Fibroblast of lung (primary cell): ENCODE measurements at regions not wholly inside any gene's neighbourhood (a gene's known extent, or its start where the extent isn't known, plus 50 kb on each side); places are given as distances from the start of the nearest gene placed in this dataset.

Experiments
- DNase-seq, 2 donors: peaks; one replicate each; pipeline versions ENCODE4 v3.0.0 to v3.0.0-alpha.2; 2010; ENCODE audit warnings: low read depth in 2 of 2
- H2AFZ ChIP-seq: 2 replicates; pipeline ENCODE4 v1.5.1; 2012; ENCODE audit warnings: low read length, control low read depth, inconsistent platforms
- H3K27ac ChIP-seq: 2 replicates; pipeline ENCODE4 v1.5.1; 2011; ENCODE audit warnings: low read length, control low read depth; ENCODE audit not compliant: insufficient read depth
- H3K27me3 ChIP-seq: 2 replicates; pipeline ENCODE4 v1.5.1; 2011; ENCODE audit warnings: mild to moderate bottlenecking, low read length; ENCODE audit not compliant: control insufficient read depth, insufficient read depth
- H3K36me3 ChIP-seq: 2 replicates; pipeline ENCODE4 v1.5.1; 2011; ENCODE audit warnings: low read length; ENCODE audit not compliant: control insufficient read depth, insufficient read depth
- H3K4me1 ChIP-seq: 2 replicates; pipeline ENCODE4 v1.5.1; 2011; ENCODE audit warnings: low read length; ENCODE audit not compliant: control insufficient read depth, insufficient read depth; ENCODE audit errors: extremely low read depth
- H3K4me2 ChIP-seq: 2 replicates; pipeline ENCODE4 v1.5.1; 2011; ENCODE audit warnings: low read length, control low read depth; ENCODE audit not compliant: insufficient read depth; ENCODE audit errors: extremely low read depth
- H3K4me3 ChIP-seq, 4 experiments: fragments of 200-600 bp in 1 of 4; sonication (generic) in 1 of 4; replicated peaks in 1 of 4; 2 replicates each; pipeline ENCODE4 v1.5.1; 2011 to 2016; ENCODE audit warnings: low read length in 4 of 4, low read depth in 3 of 4, mild to moderate bottlenecking in 3 of 4, control low read depth in 2 of 4, inconsistent platforms in 1 of 4, mixed read lengths in 1 of 4; ENCODE audit not compliant: insufficient read depth in 1 of 4; ENCODE audit errors: control extremely low read depth in 1 of 4
- H3K79me2 ChIP-seq: 2 replicates; pipeline ENCODE4 v1.5.1; 2012; ENCODE audit warnings: mild to moderate bottlenecking, low read length, inconsistent platforms; ENCODE audit not compliant: control insufficient read depth, insufficient read depth
- H3K9ac ChIP-seq: 2 replicates; pipeline ENCODE4 v1.5.1; 2011; ENCODE audit warnings: mild to moderate bottlenecking, low read length, control low read depth; ENCODE audit not compliant: insufficient read depth
- H3K9me3 ChIP-seq: 2 replicates; pipeline ENCODE4 v1.5.1; 2012; ENCODE audit warnings: low read depth, low read length; ENCODE audit not compliant: control insufficient read depth, insufficient read depth
- H4K20me1 ChIP-seq: 2 replicates; pipeline ENCODE4 v1.5.1; 2011; ENCODE audit warnings: low read length; ENCODE audit not compliant: control insufficient read depth, insufficient read depth; ENCODE audit errors: extremely low read depth
- EZH2 ChIP-seq: IDR thresholded peaks from 2 replicates; pipeline ENCODE4 v1.5.1; 2012; ENCODE audit warnings: low read length, control low read depth, mild to moderate bottlenecking; ENCODE audit errors: missing control alignments
- TF ChIP-seq, protein P1 (sequence below), 2 donors: IDR thresholded peaks in 1 of 2; conservative IDR thresholded peaks in 1 of 2; 1 replicate in 1 of 2; 2 replicates in 1 of 2; pipeline ENCODE4 v1.5.1; 2011 to 2012; ENCODE audit warnings: low read length in 2 of 2, control low read depth in 1 of 2, inconsistent platforms in 1 of 2, low read depth in 1 of 2, mild to moderate bottlenecking in 1 of 2

DNA sequence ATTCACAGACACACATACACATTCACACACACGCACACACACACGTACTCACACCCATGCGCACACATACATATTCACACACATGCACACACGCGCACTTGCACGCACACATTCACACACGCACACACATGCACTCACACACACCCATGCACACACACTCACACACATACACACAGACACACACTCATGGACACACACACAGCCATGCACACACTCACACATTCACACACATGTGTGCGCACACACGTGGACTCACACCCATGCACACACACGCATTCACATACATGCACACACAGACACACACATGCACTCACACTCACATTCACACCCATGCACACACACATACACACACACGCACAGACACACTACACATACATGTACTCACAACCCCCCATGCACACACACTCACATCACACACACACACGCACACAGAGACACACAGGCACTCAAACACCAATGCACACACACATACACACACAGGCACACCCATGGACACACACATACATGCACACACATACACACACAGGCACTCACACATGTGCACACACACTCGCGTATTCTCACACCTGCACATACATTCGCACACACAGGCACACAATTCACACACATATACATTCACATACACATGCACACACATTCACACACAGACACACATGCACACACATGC lies 589.1 kb downstream of the PTPRU start:
- Histone ChIP-seq H3K4me2 (no peak overlapping the region), H3K27ac (no peak overlapping the region), H3K9ac (no peak overlapping the region), H3K4me1 (no peaks in the 10 kb centered on the region), H3K4me3 (no peak overlapping the region), H3K9me3 (no peaks in the 10 kb centered on the region), H3K79me2 (no peaks in the 10 kb centered on the region), H4K20me1 (no peaks in the 10 kb centered on the region), H2AFZ (no peak overlapping the region), H3K27me3 (no peaks in the 10 kb centered on the region), H3K36me3 (no peaks in the 10 kb centered on the region)
- no peak for DNase-seq
- TF ChIP-seq EZH2 = no peak
- TF ChIP-seq, protein P1, sequence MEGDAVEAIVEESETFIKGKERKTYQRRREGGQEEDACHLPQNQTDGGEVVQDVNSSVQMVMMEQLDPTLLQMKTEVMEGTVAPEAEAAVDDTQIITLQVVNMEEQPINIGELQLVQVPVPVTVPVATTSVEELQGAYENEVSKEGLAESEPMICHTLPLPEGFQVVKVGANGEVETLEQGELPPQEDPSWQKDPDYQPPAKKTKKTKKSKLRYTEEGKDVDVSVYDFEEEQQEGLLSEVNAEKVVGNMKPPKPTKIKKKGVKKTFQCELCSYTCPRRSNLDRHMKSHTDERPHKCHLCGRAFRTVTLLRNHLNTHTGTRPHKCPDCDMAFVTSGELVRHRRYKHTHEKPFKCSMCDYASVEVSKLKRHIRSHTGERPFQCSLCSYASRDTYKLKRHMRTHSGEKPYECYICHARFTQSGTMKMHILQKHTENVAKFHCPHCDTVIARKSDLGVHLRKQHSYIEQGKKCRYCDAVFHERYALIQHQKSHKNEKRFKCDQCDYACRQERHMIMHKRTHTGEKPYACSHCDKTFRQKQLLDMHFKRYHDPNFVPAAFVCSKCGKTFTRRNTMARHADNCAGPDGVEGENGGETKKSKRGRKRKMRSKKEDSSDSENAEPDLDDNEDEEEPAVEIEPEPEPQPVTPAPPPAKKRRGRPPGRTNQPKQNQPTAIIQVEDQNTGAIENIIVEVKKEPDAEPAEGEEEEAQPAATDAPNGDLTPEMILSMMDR (conservative IDR thresholded peaks at IDR 0.05 in 1 of 2, IDR thresholded peaks at IDR 0.05 in 1 of 2; ENCODE audit: low read depth in 1 of 2, low read length in 2 of 2) = no peak

DNA sequence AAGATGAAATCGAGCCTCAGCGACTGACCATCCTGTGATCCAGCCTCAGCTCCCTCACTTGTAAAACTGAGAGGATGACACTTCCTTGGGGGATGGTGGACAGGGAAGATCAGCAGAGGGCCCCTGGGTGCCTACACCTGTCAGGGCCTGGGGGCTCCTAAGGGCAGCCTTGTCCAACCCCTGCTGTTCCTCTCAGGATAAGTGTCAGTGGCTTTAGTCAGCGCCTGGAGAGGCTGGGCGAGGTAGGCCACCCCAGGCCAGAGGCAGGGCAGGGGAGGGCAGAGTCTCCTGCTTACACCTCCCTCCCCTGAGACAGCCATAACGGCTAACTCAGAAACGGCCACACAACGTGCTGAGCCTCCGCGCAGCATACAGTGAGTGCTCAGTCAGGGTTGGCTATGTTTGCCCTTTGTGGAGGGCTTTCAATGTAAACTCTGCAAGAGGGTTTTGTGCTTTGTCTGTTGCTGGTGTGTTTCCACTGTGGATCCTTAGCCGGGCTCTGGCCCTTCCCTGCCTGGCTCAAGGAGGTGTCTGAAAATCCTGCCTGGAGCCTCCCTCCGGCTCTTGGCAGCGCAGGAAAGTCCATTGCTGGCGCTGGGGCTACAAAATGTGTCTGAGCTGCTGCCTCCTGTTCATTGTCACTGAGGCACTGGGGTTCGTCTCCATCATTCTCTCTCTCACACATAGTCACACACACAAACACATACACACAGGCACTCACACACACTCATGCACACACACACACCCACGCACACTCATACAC lies 588.4 kb downstream of the PTPRU start:
- H3K9ac ChIP-seq = no peak overlapping the region
- no peaks in the 10 kb centered on the region for H3K4me1 ChIP-seq
- no peaks in the 10 kb centered on the region for H4K20me1 ChIP-seq
- H3K27me3 ChIP-seq = no peaks in the 10 kb centered on the region
- H3K9me3 ChIP-seq = no peaks in the 10 kb centered on the region
- no peak overlapping the region for H2AFZ ChIP-seq
- TF ChIP-seq, protein P1 (conservative IDR thresholded peaks at IDR 0.05 in 1 of 2, IDR thresholded peaks at IDR 0.05 in 1 of 2; ENCODE audit: low read depth in 1 of 2, low read length in 2 of 2) = no peak
- TF ChIP-seq EZH2 = no peak
- DNase-seq = no peak
- no peaks in the 10 kb centered on the region for H3K36me3 ChIP-seq
- H3K27ac ChIP-seq = no peak overlapping the region
- H3K4me2 ChIP-seq = no peak overlapping the region
- H3K79me2 ChIP-seq = no peaks in the 10 kb centered on the region
- H3K4me3 ChIP-seq = no peak overlapping the region

DNA sequence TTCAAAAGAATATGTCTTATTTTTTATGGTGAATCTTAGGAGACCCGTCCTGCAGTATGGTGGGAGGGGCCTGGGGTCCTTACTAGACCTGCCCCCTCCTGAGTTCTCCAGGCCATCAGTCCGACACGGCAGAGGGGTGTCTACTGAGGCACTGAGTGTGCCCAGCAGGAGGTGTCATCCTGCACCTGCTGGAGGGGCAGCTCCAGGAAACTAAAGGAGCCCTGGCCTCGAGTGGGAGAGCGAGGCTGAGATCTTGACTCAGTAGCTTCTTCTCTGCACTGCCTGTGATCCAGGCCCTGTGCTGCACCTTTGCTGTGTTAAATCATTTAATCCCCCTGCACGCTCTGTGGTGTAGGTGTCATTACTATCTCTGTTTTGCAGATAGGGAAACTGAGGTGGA lies 587.7 kb downstream of the PTPRU start:
- Histone ChIP-seq H3K36me3 (no peaks in the 10 kb centered on the region), H3K9ac (no peak overlapping the region), H3K9me3 (no peaks in the 10 kb centered on the region)

More for the DNA sequence above, 587.7 kb downstream of the PTPRU start:
- H3K4me2 ChIP-seq = no peak overlapping the region
- no peaks in the 10 kb centered on the region for H4K20me1 ChIP-seq
- H3K4me3 ChIP-seq = no peak overlapping the region
- DNase-seq = no peak
- no peak overlapping the region for H3K27ac ChIP-seq
- H3K4me1 ChIP-seq = no peaks in the 10 kb centered on the region
- TF ChIP-seq EZH2 = no peak
- TF ChIP-seq, protein P1 (conservative IDR thresholded peaks at IDR 0.05 in 1 of 2, IDR thresholded peaks at IDR 0.05 in 1 of 2; ENCODE audit: low read depth in 1 of 2, low read length in 2 of 2) = no peak
- H3K79me2 ChIP-seq = no peaks in the 10 kb centered on the region
- H3K27me3 ChIP-seq = no peaks in the 10 kb centered on the region
- no peak overlapping the region for H2AFZ ChIP-seq
